Right lung (tissue), 2 donors: ENCODE measurements at regions not wholly inside any gene's neighbourhood (a gene's known extent, or its start where the extent isn't known, plus 50 kb on each side); places are given as distances from the start of the nearest gene placed in this dataset.

Experiments
- DNase-seq, 2 donors: peaks; one replicate each; pipeline ENCODE4 v3.0.0-alpha.2; 2013

DNA sequence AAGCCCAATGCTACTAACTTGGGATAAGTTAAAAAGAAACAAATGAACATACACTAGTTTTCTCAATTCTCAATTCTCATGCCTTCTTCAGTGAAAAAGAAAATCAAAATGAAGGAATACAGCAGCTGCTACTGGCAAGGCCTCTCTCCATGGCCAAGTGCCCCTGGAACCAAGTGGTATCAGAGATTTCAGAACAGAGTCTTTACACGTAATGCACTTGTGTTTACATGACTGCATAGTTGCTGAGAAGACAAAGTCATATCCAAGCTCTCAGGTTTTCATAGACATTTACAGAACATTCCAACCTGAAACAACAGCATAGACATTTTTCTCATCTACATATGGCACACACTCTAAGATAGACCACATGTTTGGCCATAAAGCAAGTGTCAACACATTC lies 789.9 kb downstream of the CBLN2 start:
- no peak for DNase-seq

DNA sequence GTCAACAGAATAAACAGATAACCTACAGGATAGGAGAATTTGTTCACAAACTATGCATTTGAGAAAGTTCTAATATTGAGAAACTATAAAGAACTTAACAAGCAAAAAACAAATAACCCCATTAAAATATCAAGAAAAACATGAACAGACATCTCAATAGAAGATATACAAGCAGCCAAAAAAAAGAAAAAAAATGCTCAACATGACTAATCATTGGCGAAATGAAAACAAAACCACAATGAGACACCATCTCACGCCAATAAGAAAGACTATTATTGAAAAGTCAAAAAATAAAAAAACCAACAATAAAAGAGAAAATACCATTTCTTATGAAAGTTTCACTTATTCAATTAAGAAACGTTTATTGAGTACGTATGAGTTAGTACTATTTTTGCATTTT lies 800.5 kb downstream of the CBLN2 start:
- no peak for DNase-seq

- DNase-seq = no peak
Measured at GRCh38 chr18:71729611-71730010, 814.5 kb downstream of the CBLN2 start.

DNA sequence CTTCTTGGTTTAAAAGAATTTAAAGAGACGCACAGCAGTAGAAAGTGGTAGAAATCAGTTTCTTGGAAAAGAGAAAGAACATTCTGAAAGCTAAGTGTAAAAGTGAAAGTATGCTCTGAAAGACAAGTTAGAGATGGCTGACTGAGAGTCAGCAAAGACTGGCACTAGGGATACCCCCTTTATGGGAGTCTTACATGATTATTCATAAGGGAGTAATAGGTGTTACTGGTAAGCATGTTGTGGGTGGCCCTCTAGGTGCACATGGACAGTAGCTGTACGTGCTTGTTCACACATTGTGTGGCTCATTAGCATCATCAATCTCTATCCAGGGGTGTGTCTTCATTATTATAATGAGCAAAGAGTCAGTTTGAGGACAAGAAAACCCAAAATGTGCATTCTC lies 816.2 kb downstream of the CBLN2 start:
- DNase-seq = no peak

DNA sequence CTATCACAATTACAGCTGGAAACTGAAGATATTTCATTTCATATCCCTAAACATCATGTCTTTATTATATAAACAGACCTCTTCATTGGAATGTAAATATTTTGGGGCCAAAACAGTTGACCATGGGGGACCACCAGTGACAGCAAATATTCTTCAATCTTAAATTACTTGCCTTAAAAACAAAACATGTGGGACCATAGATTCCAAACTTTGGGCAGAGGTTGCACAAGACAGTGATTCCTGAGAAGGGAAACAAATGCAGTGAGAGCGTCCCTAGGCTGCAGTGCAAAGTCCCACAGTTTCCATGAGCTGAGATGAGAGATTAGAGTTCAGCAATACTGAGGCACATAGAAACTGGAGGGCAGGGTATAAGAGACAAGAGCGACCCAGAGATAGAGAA lies 818.9 kb downstream of the CBLN2 start:
- DNase-seq = peak; percentile 32 to 39

DNA sequence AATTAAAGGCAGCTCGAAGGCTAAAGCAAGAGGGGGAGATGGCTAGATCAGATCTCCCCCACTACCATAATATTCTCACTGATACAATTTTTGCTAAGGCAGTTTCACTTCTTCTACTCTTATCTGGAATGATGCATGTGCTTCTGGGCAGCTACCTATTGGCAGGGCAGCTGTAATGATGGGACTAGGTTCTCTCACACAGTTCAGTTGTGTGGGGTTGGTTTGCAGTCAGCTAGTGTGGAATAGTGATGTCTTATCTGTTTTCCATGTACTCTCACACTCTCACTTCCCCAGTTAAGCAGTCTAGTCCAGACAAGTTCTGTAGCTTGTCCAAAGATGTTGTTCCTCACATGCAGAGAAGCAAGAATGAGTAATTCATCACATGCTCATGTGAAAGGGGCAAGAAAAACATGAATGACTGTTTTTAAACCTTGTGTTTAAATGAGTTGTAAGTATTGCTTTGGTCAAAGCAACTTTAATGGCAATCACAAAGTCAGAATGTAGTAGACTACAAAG lies 836.1 kb downstream of the CBLN2 start:
- DNase-seq = no peak

- no peak for DNase-seq
Measured at GRCh38 chr18:71707400-71707799, 836.7 kb downstream of the CBLN2 start.

GRCh38 chr18:71689416-71690160 lies 854.6 kb downstream of the CBLN2 start:
- peak; percentile 6 to 17 for DNase-seq

- DNase-seq = no peak
Measured at GRCh38 chr18:71682591-71682990, 861.6 kb downstream of the CBLN2 start.

DNA sequence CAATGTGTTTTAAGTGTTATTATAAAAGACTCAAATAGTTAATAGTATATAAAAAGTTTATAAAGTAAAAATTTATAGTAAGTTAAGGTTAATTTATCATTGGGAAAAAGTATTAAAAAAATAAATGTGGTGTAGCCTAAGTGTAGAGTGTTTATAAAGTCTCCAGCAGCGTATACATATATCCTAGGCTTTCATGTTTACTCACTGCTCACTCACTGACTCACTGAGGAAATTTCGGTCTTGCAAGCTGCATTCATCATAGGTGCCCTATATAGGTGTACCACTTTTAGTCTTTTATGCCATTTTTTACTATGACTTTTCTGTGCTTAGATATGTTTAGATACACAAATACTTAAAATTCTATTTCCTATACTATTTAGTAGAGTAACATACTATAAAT lies 866.0 kb downstream of the CBLN2 start:
- DNase-seq = no peak

GRCh38 chr18:71673954-71674353 lies 870.2 kb downstream of the CBLN2 start:
- no peak for DNase-seq

DNA sequence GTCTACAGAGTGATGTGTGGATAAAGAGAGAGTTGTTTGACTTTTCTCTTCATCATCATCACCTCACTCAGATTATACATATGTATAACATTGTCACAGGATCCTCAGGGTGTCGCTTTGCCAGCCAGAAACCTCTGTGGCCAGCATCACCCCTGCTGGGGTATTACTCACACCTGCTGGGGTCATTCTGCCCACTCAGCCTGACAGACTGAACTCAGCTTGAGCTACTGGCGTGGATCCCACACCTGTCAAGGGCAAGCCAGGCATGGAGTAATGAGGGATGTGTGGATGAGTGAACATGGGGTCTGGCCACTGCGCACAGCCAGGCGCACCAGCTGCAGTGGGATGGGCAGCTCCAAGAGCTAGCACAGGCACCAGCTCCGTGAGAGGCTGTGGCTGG lies 870.6 kb downstream of the CBLN2 start:
- DNase-seq = no peak

GRCh38 chr18:71666481-71666880 lies 877.7 kb downstream of the CBLN2 start:
- DNase-seq = no peak

- DNase-seq = no peak
Measured at GRCh38 chr18:71665131-71665530, 879.0 kb downstream of the CBLN2 start.

DNA sequence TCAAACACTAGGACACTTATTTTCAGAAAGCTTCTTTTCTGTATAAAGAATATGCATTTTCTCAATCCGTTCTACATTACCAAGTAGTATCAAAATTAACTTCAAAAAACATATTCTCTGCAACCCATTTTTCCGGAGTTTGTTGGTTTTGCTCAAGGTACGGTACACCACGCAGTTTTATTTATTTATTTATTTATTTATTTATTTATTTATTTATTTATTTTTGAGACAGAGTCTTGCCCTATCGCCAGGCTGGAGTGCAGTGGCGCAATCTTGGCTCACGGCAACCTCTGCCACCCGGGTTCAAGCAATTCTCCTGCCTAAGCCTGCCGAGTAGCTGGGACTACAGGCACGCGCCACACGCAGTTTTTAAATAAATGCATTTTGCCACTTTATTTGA lies 900.3 kb downstream of the CBLN2 start:
- DNase-seq = no peak

GRCh38 chr18:71630696-71631095 lies 913.4 kb downstream of the CBLN2 start:
- DNase-seq = no peak

DNA sequence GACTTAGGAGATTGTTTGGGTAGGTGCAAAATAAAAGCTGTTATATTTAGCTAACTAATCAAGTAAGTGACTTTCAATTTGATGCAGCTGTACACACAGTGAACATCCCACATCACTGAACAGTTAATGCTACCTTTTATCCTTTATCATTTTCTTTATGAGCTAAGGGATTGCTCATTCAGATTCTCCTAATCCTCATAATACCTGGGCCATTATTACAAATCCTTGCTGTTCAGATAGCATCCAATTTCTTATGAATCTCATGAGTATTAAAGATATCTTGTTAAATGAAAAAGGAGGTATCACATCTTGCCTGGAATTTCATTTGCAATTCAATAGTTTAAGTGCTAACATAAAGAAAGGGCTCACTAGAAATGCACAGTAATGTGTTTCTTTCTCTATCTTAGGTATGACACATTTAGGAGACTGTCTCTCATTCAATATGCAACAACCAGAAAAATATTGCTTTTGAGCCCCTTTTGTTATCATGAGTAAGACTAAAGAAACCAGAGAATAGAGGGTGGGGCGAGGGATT lies 918.5 kb downstream of the CBLN2 start:
- DNase-seq = no peak

GRCh38 chr18:71598374-71598773 lies 945.8 kb downstream of the CBLN2 start:
- no peak for DNase-seq

DNA sequence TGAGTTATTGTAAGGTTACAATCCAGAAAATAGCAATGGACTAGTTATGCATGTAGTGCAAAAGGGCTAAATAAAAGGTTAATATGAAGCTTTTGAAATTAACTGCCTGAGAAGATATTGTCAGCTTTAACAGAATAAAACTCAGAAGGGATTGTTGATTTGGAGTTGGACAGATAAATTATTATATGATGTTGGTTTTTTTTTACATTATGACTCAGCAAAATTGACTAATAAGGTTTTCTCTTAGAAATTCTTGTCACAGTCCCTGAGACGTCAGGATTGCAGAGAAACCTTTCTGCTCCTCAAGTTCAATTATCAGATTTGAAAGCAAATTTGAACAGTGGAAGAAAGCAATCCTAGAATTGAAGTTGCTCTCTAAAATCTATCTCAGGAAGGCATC lies 946.9 kb downstream of the CBLN2 start:
- DNase-seq = no peak

GRCh38 chr18:71583252-71583651 lies 960.9 kb downstream of the CBLN2 start:
- peak; percentile 47 to 53 for DNase-seq

DNA sequence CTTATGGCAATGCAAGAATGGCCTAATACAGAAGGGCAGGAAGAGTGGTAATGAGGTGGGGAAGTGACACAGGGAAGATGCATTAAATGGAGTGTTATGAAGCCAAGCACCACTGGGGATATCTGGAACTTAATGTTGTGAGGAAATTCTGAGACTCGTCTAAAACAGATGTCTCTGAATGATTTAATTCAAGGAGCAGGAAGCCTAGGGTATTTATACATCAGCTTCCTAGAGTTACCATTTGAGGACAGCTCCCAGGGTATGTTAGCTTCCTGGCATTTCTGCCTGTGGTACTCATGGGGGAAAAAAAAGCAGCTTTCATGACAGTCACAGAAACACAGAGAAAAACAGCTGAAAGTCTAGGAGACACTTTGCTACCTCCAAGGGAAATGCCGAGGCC lies 989.5 kb downstream of the CBLN2 start:
- no peak for DNase-seq

GRCh38 chr18:71541643-71542042 lies 1002.5 kb downstream of the CBLN2 start:
- no peak for DNase-seq

- peak in 1 of 2 donors; percentile 9 for DNase-seq
Measured at GRCh38 chr18:71529703-71530303, 1014.3 kb downstream of the CBLN2 start.
